ENCODE measurements at regions not wholly inside any gene's neighbourhood (a gene's known extent, or its start where the extent isn't known, plus 50 kb on each side); places are given as distances from the start of the nearest gene placed in this dataset.

GRCh38 chr5:16013334-16014065 lies 166.1 kb downstream of the MARCHF11 start:
- peaks cover 6% of the 10 kb centered on the region for H3K27me3 Mint-ChIP-seq (ENCODE audit: low read depth)
- H3K4me3 Mint-ChIP-seq: no peak overlapping the region
- peaks cover 27% of the 10 kb centered on the region for H3K9me3 Mint-ChIP-seq
- no peaks in the 10 kb centered on the region for H3K36me3 Mint-ChIP-seq (ENCODE audit: low read depth)
- TF ChIP-seq CTCF (IDR thresholded peaks at IDR 0.05; ENCODE audit: unreplicated experiment in 3 of 3): no peak
- H3K4me1 Mint-ChIP-seq: no peaks in the 10 kb centered on the region
- H3K27ac Mint-ChIP-seq: no peak overlapping the region

- Mint-ChIP-seq H3K27me3 (ENCODE audit: low read depth) (peaks cover 3% of the 10 kb centered on the region), H3K4me1 (no peaks in the 10 kb centered on the region), H3K4me3 (no peak overlapping the region), H3K27ac (no peak overlapping the region), H3K9me3 (peaks cover 31% of the 10 kb centered on the region), H3K36me3 (ENCODE audit: low read depth) (no peaks in the 10 kb centered on the region)
- no peak for TF ChIP-seq CTCF (IDR thresholded peaks at IDR 0.05; ENCODE audit: unreplicated experiment in 3 of 3)
Observed at GRCh38 chr5:16009256-16009655, 170.3 kb downstream of the MARCHF11 start.

- Mint-ChIP-seq H3K9me3 (peaks cover 31% of the 10 kb centered on the region), H3K27ac (no peak overlapping the region), H3K27me3 (ENCODE audit: low read depth) (peaks cover 8% of the 10 kb centered on the region), H3K4me1 (no peaks in the 10 kb centered on the region), H3K4me3 (no peak overlapping the region), H3K36me3 (ENCODE audit: low read depth) (no peaks in the 10 kb centered on the region)
- TF ChIP-seq CTCF (IDR thresholded peaks at IDR 0.05; ENCODE audit: unreplicated experiment in 3 of 3): no peak
Observed at GRCh38 chr5:16007750-16008415, 171.7 kb downstream of the MARCHF11 start.

- Mint-ChIP-seq H3K4me1 (no peaks in the 10 kb centered on the region), H3K9me3 (peaks cover 25% of the 10 kb centered on the region), H3K27ac (peak overlapping the region in 1 of 3 experiments; percentile 12), H3K4me3 (no peak overlapping the region), H3K27me3 (ENCODE audit: low read depth) (peaks cover 8% of the 10 kb centered on the region), H3K36me3 (ENCODE audit: low read depth) (no peaks in the 10 kb centered on the region)
- no peak for TF ChIP-seq CTCF (IDR thresholded peaks at IDR 0.05; ENCODE audit: unreplicated experiment in 3 of 3)
Observed at GRCh38 chr5:16005225-16005624, 174.4 kb downstream of the MARCHF11 start.

- H3K4me1 Mint-ChIP-seq: peaks cover 6% of the 10 kb centered on the region
- H3K4me3 Mint-ChIP-seq: no peak overlapping the region
- peaks cover 6% of the 10 kb centered on the region for H3K9me3 Mint-ChIP-seq
- no peak for TF ChIP-seq CTCF (IDR thresholded peaks at IDR 0.05; ENCODE audit: unreplicated experiment in 3 of 3)
- peaks cover 8% of the 10 kb centered on the region for H3K27me3 Mint-ChIP-seq (ENCODE audit: low read depth)
- H3K27ac Mint-ChIP-seq: peak overlapping the region in 1 of 3 experiments; percentile 6
- H3K36me3 Mint-ChIP-seq (ENCODE audit: low read depth): no peaks in the 10 kb centered on the region
Observed at GRCh38 chr5:16000056-16000455, 179.5 kb downstream of the MARCHF11 start.
